HFFc6 (cell line): ENCODE measurements at regions not wholly inside any gene's neighbourhood (a gene's known extent, or its start where the extent isn't known, plus 50 kb on each side); places are given as distances from the start of the nearest gene placed in this dataset.

Source experiments
- DNase-seq: peaks from one replicate; pipeline ENCODE4 v3.0.0-alpha.2; 2018
- H3K27ac Mint-ChIP-seq: 2 replicates; pipeline ENCODE4 v1.8.0; 2020; ENCODE audit warnings: mild to moderate bottlenecking, mixed read lengths
- H3K27me3 Mint-ChIP-seq: 2 replicates; pipeline ENCODE4 v1.8.0; 2021; ENCODE audit warnings: mild to moderate bottlenecking, moderate library complexity, mixed read lengths; ENCODE audit not compliant: insufficient read depth
- H3K36me3 Mint-ChIP-seq: 2 replicates; pipeline ENCODE4 v1.8.0; 2021; ENCODE audit warnings: low read depth, mixed read lengths
- H3K4me1 Mint-ChIP-seq: 2 replicates; pipeline ENCODE4 v1.8.0; 2020; ENCODE audit warnings: low read depth, mixed read lengths
- H3K4me3 Mint-ChIP-seq: 2 replicates; pipeline ENCODE4 v1.8.0; 2020; ENCODE audit warnings: mild to moderate bottlenecking, moderate library complexity, mixed read lengths
- H3K9me3 Mint-ChIP-seq: 2 replicates; pipeline ENCODE4 v1.8.0; 2020; ENCODE audit warnings: mild to moderate bottlenecking, mixed read lengths
- CTCF ChIP-seq: fragments of 200-600 bp; sonication (generic); IDR thresholded peaks from 2 replicates; pipeline ENCODE4 v1.5.0; 2021; ENCODE audit warnings: antibody characterized with exemption, mild to moderate bottlenecking

GRCh38 chr10:36067748-36068147, 425.7 kb upstream of the FZD8 start:
- H3K4me1 Mint-ChIP-seq = no peaks in the 10 kb centered on the region
- no peak overlapping the region for H3K27ac Mint-ChIP-seq
- no peak for DNase-seq
- no peak overlapping the region for H3K4me3 Mint-ChIP-seq
- no peaks in the 10 kb centered on the region for H3K36me3 Mint-ChIP-seq
- no peak for TF ChIP-seq CTCF
- 0 out of 2 replicates have a peak, but pooled peaks cover 1% of the 10 kb centered on the region for H3K27me3 Mint-ChIP-seq
- peaks cover 14% of the 10 kb centered on the region; the same call in 1 of the 2 replicates for H3K9me3 Mint-ChIP-seq

GRCh38 chr10:36066850-36067249, 424.8 kb upstream of the FZD8 start:
- H3K4me3 Mint-ChIP-seq = no peak overlapping the region
- H3K4me1 Mint-ChIP-seq = no peaks in the 10 kb centered on the region
- peaks cover 14% of the 10 kb centered on the region; the same call in 1 of the 2 replicates for H3K9me3 Mint-ChIP-seq
- H3K27me3 Mint-ChIP-seq = 0 out of 2 replicates have a peak, but pooled peaks cover 1% of the 10 kb centered on the region
- H3K36me3 Mint-ChIP-seq = no peaks in the 10 kb centered on the region
- no peak for DNase-seq
- no peak overlapping the region for H3K27ac Mint-ChIP-seq
- TF ChIP-seq CTCF = no peak

- H3K9me3 Mint-ChIP-seq = peaks cover 14% of the 10 kb centered on the region; the same call in 1 of the 2 replicates
- H3K27ac Mint-ChIP-seq = no peak overlapping the region
- H3K36me3 Mint-ChIP-seq = no peaks in the 10 kb centered on the region
- H3K4me1 Mint-ChIP-seq = no peaks in the 10 kb centered on the region
- 0 out of 2 replicates have a peak, but pooled peaks cover 1% of the 10 kb centered on the region for H3K27me3 Mint-ChIP-seq
- H3K4me3 Mint-ChIP-seq = no peak overlapping the region
- no peak for DNase-seq
- no peak for TF ChIP-seq CTCF
Measured at GRCh38 chr10:36066102-36066501, 424.0 kb upstream of the FZD8 start.

GRCh38 chr10:36063396-36063795, 421.3 kb upstream of the FZD8 start:
- Mint-ChIP-seq H3K36me3 (no peaks in the 10 kb centered on the region), H3K4me1 (no peaks in the 10 kb centered on the region), H3K9me3 (peaks cover 18% of the 10 kb centered on the region; the same call in 1 of the 2 replicates), H3K4me3 (no peak overlapping the region), H3K27me3 (0 out of 2 replicates have a peak, but pooled peaks cover 1% of the 10 kb centered on the region), H3K27ac (no peak overlapping the region)
- TF ChIP-seq CTCF = no peak
- no peak for DNase-seq

- DNase-seq = no peak
- no peak for TF ChIP-seq CTCF
- H3K9me3 Mint-ChIP-seq = peaks cover 8% of the 10 kb centered on the region
- H3K4me1 Mint-ChIP-seq = no peaks in the 10 kb centered on the region
- no peaks in the 10 kb centered on the region for H3K36me3 Mint-ChIP-seq
- H3K27me3 Mint-ChIP-seq = peaks cover 1% of the 10 kb centered on the region; the same call in 1 of the 2 replicates
- no peak overlapping the region for H3K27ac Mint-ChIP-seq
- no peak overlapping the region for H3K4me3 Mint-ChIP-seq
Measured at GRCh38 chr10:36057731-36058130, 415.6 kb upstream of the FZD8 start.

GRCh38 chr10:36057180-36057579, 415.1 kb upstream of the FZD8 start:
- no peak overlapping the region for H3K27ac Mint-ChIP-seq
- no peaks in the 10 kb centered on the region for H3K4me1 Mint-ChIP-seq
- H3K27me3 Mint-ChIP-seq = peaks cover 1% of the 10 kb centered on the region; the same call in 1 of the 2 replicates
- TF ChIP-seq CTCF = no peak
- H3K9me3 Mint-ChIP-seq = peaks cover 8% of the 10 kb centered on the region
- H3K36me3 Mint-ChIP-seq = no peaks in the 10 kb centered on the region
- H3K4me3 Mint-ChIP-seq = no peak overlapping the region
- DNase-seq = no peak
